ENCODE measurements at regions not wholly inside any gene's neighbourhood (a gene's known extent, or its start where the extent isn't known, plus 50 kb on each side); places are given as distances from the start of the nearest gene placed in this dataset.

- 66 to 72% methylated on average over 18 to 24 of the region's 27 CpGs for WGBS, 2 donors
- H3K4me1 ChIP-seq, result peaks cover 0 to 27% (median 5%) of the 10 kb centered on the region in 3 donors
- intact Hi-C loops (cut with DNase I), result no loop called here
- peaks cover 0 to 4% (median 0%) of the 10 kb centered on the region in 3 donors for H3K9me3 ChIP-seq
- H3K27ac ChIP-seq, result peak overlapping the region in 2 of 4 donors; percentile 14 to 31
- H3K36me3 ChIP-seq, result no peaks in the 10 kb centered on the region
- no peak for TF ChIP-seq POLR2A (IDR thresholded peaks at IDR 0.05)
- no peak for TF ChIP-seq CTCF (IDR thresholded peaks at IDR 0.05)
- no peak for DNase-seq
- H3K4me3 ChIP-seq, result peak overlapping the region in 1 of 4 donors; percentile 5
- no peaks in the 10 kb centered on the region for H3K27me3 ChIP-seq
These were observed 88.5 kb downstream of the MYEOV start for GRCh38 chr11:69382131-69383128.

- DNase-seq, result no peak
- H3K27ac ChIP-seq, result no peak overlapping the region
- no peaks in the 10 kb centered on the region for H3K27me3 ChIP-seq
- no peaks in the 10 kb centered on the region for H3K36me3 ChIP-seq
- no peak for TF ChIP-seq POLR2A (IDR thresholded peaks at IDR 0.05)
- H3K4me3 ChIP-seq, result no peak overlapping the region
- intact Hi-C loops (cut with DNase I), result no loop called here
- H3K4me1 ChIP-seq, result peaks cover 0 to 15% (median 5%) of the 10 kb centered on the region in 3 donors
- peaks cover 0 to 16% (median 10%) of the 10 kb centered on the region in 3 donors for H3K9me3 ChIP-seq
- 91 to 93% methylated on average over 9 to 13 of the region's 13 CpGs for WGBS, 2 donors
These were observed 89.7 kb downstream of the MYEOV start for GRCh38 chr11:69383372-69384250.

- no peak overlapping the region for H3K4me3 ChIP-seq
- H3K27me3 ChIP-seq, result no peaks in the 10 kb centered on the region
- TF ChIP-seq CTCF (IDR thresholded peaks at IDR 0.05) (no peak), POLR2A (IDR thresholded peaks at IDR 0.05) (no peak)
- no peaks in the 10 kb centered on the region for H3K36me3 ChIP-seq
- DNase-seq, result no peak
- WGBS, 2 donors, result 87 to 91% methylated on average over 25 to 26 of the region's 31 CpGs
- peaks cover 0 to 20% (median 13%) of the 10 kb centered on the region in 3 donors for H3K9me3 ChIP-seq
- H3K27ac ChIP-seq, result no peak overlapping the region
- intact Hi-C loops (cut with DNase I), result no loop called here
- H3K4me1 ChIP-seq, result peaks cover 0 to 9% (median 0%) of the 10 kb centered on the region in 3 donors
These were observed 90.5 kb downstream of the MYEOV start for GRCh38 chr11:69384251-69385143.

- Histone ChIP-seq H3K36me3 (no peaks in the 10 kb centered on the region), H3K27ac (no peak overlapping the region), H3K4me1 (peaks cover 0 to 9% (median 0%) of the 10 kb centered on the region in 3 donors), H3K4me3 (no peak overlapping the region), H3K27me3 (peaks cover 0 to 2% (median 0%) of the 10 kb centered on the region in 4 donors), H3K9me3 (peaks cover 0 to 20% (median 13%) of the 10 kb centered on the region in 3 donors)
- WGBS, 2 donors, result 81 to 100% methylated on average over 1 to 5 of the region's 6 CpGs
- intact Hi-C loops (cut with DNase I), result no loop called here
- no peak for TF ChIP-seq POLR2A (IDR thresholded peaks at IDR 0.05)
- no peak for TF ChIP-seq CTCF (IDR thresholded peaks at IDR 0.05)
- DNase-seq, result no peak
These were observed 91.3 kb downstream of the MYEOV start for GRCh38 chr11:69385144-69385820.

Measured in esophagus squamous epithelium (tissue), 5 donors.